ENCODE measurements at regions not wholly inside any gene's neighbourhood (a gene's known extent, or its start where the extent isn't known, plus 50 kb on each side); places are given as distances from the start of the nearest gene placed in this dataset.

DNA sequence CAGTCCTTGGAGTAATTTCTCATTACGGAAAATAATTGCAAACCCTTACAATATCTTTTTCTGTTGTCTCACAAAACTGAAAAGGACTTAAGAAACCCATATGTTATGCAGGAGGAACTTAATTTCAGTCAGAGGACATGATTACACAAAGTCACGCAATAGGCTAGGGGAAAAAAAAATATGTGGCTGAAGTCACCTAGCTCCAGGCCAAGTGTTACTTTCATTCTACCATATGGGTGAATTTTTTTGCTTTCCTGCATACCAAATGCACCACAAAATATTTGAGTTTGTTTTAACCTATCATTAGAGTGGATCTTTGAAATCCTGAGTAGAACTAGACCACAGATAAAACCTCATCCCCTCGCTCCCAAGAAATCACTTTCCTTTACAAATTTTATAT, 523.5 kb downstream of the CAAP1 start:
- no peak for DNase-seq (ENCODE audit: low spot score)
- no peak for TF ChIP-seq CTCF (IDR thresholded peaks at IDR 0.05)
- Mint-ChIP-seq H3K27ac (ENCODE audit: unreplicated experiment) (no peak overlapping the region), H3K36me3 (ENCODE audit: low read depth) (no peaks in the 10 kb centered on the region), H3K4me1 (ENCODE audit: low read depth) (no peaks in the 10 kb centered on the region), H3K27me3 (ENCODE audit: low read depth) (peaks cover 25% of the 10 kb centered on the region), H3K4me3 (ENCODE audit: unreplicated experiment) (no peak overlapping the region), H3K9me3 (ENCODE audit: low read depth) (no peaks in the 10 kb centered on the region)

DNA sequence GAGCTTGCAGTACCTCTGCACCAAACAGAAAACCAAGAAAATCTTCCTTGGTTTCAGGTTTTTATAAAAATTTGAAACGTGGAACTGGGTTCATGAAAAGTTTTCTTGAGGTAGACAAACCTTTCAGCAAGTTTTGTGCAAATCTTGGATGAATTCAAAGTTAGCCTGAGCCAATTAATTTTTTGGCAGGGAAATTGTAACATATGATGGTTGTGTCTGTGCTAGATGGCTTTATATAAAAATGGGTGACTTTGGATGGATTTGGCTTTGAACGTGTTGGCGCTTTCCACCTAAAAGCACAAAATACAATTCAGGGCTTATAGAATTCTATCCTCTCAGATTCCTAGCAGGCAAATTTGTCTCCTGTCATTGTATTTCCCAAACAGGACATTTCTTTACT, 524.4 kb downstream of the CAAP1 start:
- peaks cover 27% of the 10 kb centered on the region for H3K27me3 Mint-ChIP-seq (ENCODE audit: low read depth)
- DNase-seq (ENCODE audit: low spot score), result no peak
- TF ChIP-seq CTCF (IDR thresholded peaks at IDR 0.05), result no peak
- no peak overlapping the region for H3K4me3 Mint-ChIP-seq (ENCODE audit: unreplicated experiment)
- H3K9me3 Mint-ChIP-seq (ENCODE audit: low read depth), result no peaks in the 10 kb centered on the region
- no peaks in the 10 kb centered on the region for H3K36me3 Mint-ChIP-seq (ENCODE audit: low read depth)
- no peaks in the 10 kb centered on the region for H3K4me1 Mint-ChIP-seq (ENCODE audit: low read depth)
- no peak overlapping the region for H3K27ac Mint-ChIP-seq (ENCODE audit: unreplicated experiment)

DNA sequence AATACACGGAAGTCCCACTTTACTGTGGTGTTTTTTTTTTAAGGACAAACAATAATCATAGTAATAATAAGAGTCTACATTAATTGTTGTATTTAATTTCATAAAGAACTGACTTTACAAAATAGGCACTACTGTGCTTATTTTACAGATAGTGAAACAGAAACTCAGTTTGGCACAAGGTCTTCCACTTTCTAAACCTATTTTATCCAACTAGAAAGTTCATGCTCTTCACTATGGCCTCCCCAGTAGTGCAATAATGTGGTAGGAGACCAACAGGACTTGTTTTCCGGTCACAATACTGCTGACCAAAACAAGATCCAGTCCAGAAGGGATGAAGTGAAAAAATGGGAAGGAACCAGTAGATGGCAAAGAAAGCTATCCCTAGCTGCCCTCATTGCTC, 531.6 kb downstream of the CAAP1 start:
- H3K27me3 Mint-ChIP-seq (ENCODE audit: low read depth), result peaks cover 28% of the 10 kb centered on the region

GRCh38 chr9:26358836-26359235, 533.8 kb downstream of the CAAP1 start:
- Mint-ChIP-seq H3K27me3 (ENCODE audit: low read depth) (peaks cover 26% of the 10 kb centered on the region), H3K9me3 (ENCODE audit: low read depth) (no peaks in the 10 kb centered on the region), H3K4me3 (ENCODE audit: unreplicated experiment) (no peak overlapping the region), H3K4me1 (ENCODE audit: low read depth) (peaks cover 6% of the 10 kb centered on the region), H3K36me3 (ENCODE audit: low read depth) (no peaks in the 10 kb centered on the region), H3K27ac (ENCODE audit: unreplicated experiment) (no peak overlapping the region)
- TF ChIP-seq CTCF (IDR thresholded peaks at IDR 0.05), result no peak
- no peak for DNase-seq (ENCODE audit: low spot score)

More for the DNA sequence above, 531.6 kb downstream of the CAAP1 start:
- no peaks in the 10 kb centered on the region for H3K9me3 Mint-ChIP-seq (ENCODE audit: low read depth)
- H3K36me3 Mint-ChIP-seq (ENCODE audit: low read depth), result no peaks in the 10 kb centered on the region
- peaks cover 6% of the 10 kb centered on the region for H3K4me1 Mint-ChIP-seq (ENCODE audit: low read depth)
- no peak overlapping the region for H3K4me3 Mint-ChIP-seq (ENCODE audit: unreplicated experiment)
- no peak for DNase-seq (ENCODE audit: low spot score)
- no peak overlapping the region for H3K27ac Mint-ChIP-seq (ENCODE audit: unreplicated experiment)
- no peak for TF ChIP-seq CTCF (IDR thresholded peaks at IDR 0.05)

DNA sequence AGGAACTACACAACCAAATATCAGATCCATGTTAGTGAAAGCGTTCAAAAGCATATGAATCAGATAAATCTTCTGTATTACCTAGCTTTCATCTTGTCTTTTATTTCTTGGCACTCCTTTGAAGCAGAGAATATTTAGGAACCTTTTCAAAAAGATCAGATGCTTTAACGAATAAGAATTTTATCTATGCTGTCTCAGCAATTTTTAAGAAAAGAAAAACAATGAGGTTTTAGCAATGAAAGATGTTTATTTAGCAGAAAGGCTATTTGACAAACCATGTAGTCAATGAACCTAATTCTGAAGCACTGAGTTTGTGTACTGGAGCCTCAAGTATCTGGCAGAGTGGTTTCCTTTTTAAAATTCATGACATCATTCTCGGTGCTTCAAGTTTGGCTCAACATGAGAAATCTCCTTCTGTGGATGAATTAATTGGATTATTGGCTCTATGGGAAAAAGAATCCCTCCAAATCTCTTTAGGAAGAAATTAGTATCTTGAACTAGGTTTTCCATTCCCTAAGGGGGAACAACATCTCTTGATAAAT, 534.7 kb downstream of the CAAP1 start:
- DNase-seq (ENCODE audit: low spot score), result no peak
- Mint-ChIP-seq H3K4me1 (ENCODE audit: low read depth) (peaks cover 6% of the 10 kb centered on the region), H3K36me3 (ENCODE audit: low read depth) (no peaks in the 10 kb centered on the region), H3K27me3 (ENCODE audit: low read depth) (peaks cover 21% of the 10 kb centered on the region), H3K27ac (ENCODE audit: unreplicated experiment) (no peak overlapping the region), H3K9me3 (ENCODE audit: low read depth) (no peaks in the 10 kb centered on the region), H3K4me3 (ENCODE audit: unreplicated experiment) (no peak overlapping the region)
- no peak for TF ChIP-seq CTCF (IDR thresholded peaks at IDR 0.05)
